Stimulated activated CD4-positive, alpha-beta T cell treated with anti-CD3 and anti-CD28 coated beads, TNF-alpha, amount 100 ng/mL, for 48 hours (primary cell): ENCODE measurements at regions not wholly inside any gene's neighbourhood (a gene's known extent, or its start where the extent isn't known, plus 50 kb on each side); places are given as distances from the start of the nearest gene placed in this dataset.
A peak's percentile ranks its signal among the peaks of the same experiment; 100 is the strongest.

Source experiments
- DNase-seq, 3 donors: peaks; one replicate each; pipeline ENCODE4 v3.0.0-alpha.2; 2020; ENCODE audit warnings: low read depth in 3 of 3

DNA sequence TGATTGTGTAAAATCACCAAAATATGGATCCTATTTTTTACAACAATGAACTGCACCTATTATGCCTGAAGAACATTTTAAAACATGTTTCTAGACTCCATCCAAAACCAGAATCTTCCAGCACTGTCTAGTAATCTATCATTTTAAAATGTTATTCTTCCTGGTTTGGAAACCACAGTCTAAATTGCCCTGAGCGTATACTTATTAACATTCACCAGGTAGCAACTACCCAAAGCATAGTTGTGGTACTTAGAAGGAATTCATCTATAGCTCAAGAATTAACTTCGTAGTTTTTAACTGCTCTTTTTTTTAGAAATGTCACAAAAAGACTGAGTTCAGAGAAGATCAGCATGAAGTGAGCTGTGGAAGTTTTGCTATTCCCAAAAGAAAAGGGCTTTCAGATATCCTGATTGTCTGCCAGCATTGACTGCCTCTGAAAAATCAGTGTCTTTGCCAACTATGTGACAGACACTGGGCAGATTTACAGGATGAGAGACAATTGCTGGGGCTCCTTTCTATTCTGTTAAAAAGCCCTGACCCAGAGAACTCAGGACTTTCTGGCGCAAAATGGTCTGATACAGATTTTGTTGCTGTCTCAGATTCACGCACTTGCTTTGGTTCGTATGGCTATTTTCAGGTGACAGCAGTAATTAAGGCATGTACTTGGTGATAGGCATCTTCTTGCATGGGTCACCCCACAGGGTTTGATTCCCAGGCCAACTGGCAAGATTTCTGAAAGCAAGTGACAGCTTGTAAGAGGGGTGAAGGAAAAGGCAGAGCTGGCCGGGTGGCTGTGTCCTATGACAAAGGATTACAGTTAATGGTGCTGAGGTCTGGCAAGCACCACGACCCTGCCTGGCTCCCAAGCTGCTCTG, 152.5 kb upstream of the RAI14 start:
- DNase-seq = no peak

GRCh38 chr5:34504967-34505366, 151.2 kb upstream of the RAI14 start:
- DNase-seq = no peak

GRCh38 chr5:34505731-34506130, 150.4 kb upstream of the RAI14 start:
- no peak for DNase-seq

DNA sequence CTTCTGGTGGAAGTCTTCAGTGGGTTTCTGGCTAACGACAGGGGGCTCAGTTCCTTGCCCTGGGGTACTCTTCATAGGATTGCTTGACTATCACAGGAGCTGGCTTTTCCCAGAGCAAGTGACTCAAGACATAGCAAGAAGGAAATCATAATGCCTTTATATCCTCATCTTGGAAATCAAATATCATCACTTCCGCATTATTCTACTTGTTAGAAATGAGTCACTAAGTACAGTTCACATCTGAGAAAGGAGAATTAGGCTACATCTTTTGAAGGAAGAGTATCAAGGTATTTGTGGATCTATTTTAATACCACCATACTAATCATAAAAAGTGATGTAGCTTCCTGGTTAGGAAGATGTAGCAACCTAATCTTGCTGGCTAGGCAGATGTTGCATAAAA, 148.2 kb upstream of the RAI14 start:
- DNase-seq = no peak

DNA sequence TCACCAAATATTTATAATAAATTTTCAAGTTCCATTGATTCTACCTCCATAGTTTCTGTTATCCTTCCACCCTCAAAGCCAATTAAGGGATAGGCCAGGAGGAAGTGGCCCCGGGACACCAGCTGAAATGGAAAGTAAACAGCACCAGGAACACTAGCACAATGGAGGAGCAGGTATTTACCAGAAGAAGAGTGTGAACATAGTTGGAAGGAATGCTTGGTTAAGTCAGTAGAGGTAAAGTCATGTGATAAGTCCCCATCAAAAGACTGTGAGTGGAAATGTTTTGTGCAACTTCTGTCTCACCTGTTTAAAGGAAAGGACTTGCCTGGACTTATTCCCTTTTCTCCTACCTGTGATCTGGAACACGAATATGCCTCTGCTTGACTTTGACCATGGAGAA, 146.7 kb upstream of the RAI14 start:
- DNase-seq = no peak

DNA sequence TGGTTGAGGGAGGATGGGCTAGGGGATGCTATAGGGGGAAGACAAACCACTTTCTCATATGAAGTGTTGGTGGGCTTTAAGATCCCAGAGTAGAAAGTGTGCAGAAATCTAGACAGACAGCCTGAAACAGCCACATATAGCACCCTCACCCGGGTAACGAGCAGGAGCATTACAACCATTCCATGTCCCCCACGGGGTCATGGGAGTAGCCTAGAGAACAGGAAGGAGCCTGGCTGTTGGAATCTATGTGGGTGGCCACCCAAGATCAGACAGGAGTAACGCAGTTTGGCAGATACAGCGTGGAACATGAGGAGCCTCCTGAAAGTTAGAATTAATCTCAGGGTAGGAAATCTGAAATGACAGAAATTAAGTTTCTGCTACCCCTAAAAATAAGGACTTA, 146.1 kb upstream of the RAI14 start:
- no peak for DNase-seq

DNA sequence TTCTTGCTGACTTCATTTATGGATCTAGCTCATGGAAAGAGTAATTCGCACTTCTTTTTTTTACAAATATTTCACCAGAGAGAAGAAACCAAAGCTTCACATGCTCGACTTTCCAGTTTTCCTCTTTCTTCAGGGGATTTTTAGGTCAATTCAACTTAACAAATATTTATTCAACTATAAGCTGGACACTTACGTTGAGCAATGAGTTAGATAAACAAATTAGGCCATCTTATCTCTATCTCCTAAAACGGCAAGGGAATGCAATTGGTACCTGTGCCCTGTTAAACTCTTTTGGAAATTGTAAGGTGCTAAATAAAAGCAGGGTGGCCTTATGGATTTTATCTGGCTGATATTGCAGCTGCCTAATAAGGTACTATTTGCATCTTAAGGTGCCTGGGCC, 145.1 kb upstream of the RAI14 start:
- DNase-seq = no peak

DNA sequence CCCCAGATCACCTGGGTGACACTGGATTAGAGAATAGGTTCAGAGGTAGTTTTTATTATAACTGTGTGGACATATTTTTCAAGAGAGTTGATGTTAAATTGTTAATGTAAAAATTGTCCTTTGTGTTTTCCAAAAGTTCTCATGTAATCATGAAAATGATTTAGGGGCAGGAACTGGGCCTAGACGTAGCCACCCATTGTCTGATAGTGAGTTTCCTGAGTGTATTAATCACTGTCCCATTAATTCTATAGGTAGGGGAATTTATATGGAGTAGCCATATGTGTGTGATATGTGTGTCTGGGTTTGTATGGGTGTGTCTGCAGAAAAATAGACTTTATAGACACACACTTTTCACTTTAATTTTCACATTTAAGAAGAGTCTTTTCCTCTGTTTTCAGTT, 144.6 kb upstream of the RAI14 start:
- DNase-seq = no peak

- no peak for DNase-seq
These were observed 144.2 kb upstream of the RAI14 start for GRCh38 chr5:34511915-34512314.

DNA sequence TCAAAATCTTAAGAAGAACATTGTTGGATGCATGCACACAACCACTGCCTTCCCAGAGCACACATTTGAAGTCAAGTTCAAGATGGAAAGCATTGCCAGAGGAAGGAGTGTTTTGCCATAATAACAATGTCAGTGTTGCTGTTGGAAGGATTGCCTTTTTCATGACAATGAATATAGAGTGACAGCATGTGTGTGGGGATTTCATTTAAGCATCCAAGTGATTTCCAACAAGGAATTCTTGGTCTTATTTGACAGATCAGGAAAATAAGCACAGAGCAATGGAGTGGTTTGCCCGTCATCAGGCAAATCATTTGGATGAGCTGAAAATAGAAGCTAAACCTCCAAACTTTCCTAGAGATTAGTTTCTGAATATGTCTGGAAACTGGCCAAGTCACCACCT, 140.0 kb upstream of the RAI14 start:
- no peak for DNase-seq

- DNase-seq = no peak
These were observed 139.4 kb upstream of the RAI14 start for GRCh38 chr5:34516686-34517085.

- DNase-seq = no peak
These were observed 138.9 kb upstream of the RAI14 start for GRCh38 chr5:34517249-34517648.

DNA sequence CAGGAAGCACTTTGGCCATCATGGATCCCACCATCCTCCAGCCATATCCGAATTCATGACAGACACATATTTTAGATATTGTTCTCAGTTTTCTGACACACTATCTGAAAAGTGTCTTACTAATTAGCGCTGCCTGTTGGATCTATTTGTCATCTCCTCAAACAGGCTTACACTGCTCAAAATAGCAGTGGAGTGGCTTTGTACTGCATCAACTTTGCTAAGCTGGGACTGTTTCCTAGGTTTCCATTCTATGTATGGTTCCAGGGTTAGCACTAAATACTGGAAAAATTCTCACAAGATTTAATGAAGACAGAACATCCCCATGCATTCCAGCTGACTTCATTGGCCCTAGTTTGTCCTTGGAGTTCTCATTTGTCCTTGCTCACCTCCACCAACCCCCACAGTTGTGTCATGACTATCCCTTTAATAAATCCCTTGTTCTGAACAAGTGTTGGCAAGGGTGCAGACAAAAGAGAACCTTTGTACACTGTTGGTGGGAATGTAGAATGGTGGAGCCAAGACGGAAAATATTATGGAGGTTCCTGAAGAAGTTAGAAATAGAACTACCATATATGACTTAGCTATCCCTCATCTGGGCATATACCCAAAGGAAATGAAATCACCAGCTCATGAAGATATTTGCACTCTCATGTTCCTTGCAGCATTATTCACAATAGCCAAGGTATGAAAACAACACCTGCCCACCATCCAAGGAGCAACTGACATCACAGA, 136.5 kb upstream of the RAI14 start:
- no peak for DNase-seq

- DNase-seq = no peak
These were observed 134.4 kb upstream of the RAI14 start for GRCh38 chr5:34521628-34522290.

GRCh38 chr5:34522599-34523386, 133.3 kb upstream of the RAI14 start:
- peak in 2 of 3 donors; percentile 22 to 53 for DNase-seq

GRCh38 chr5:34523387-34523726, 132.8 kb upstream of the RAI14 start:
- DNase-seq = no peak

DNA sequence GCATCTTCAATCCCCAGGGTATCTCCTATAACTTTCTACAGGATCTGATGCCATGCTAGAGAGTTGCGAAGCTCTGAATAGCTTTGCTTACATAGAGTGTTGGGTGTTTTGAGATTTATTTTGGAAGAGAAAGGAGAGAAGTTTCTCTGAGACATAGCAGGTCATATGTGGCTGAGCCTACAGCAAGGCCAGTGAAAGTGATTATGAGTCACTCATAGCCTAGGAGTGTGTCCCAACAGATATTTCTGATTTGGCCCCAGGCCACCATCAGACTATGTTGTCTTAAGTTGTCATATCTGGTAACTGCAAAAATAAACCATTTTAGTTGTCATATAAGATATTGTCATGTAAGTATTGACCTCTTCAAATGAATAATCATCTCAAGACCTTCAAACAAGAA, 132.0 kb upstream of the RAI14 start:
- DNase-seq = no peak

DNA sequence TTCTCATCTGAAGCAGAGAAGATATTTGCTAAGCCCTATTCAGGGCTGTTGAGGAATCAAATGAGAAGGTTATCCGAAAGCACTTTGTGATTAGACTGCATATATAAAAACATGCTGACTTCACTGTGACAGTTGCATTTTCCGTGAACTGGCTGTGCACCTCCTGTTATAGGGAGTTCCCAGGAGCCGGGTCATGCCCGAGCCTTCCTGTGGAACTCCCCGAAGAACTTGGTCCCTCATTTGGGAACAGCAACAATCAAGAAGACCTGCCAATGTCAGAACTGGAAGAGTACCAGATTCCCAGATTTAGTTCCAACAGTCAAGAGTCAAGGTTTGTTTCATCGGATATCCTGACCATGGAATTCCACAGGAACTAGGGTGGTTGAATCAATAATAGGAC, 130.4 kb upstream of the RAI14 start:
- DNase-seq = no peak

- no peak for DNase-seq
These were observed 129.3 kb upstream of the RAI14 start for GRCh38 chr5:34526682-34527305.

- DNase-seq = no peak
These were observed 126.4 kb upstream of the RAI14 start for GRCh38 chr5:34529581-34530331.

GRCh38 chr5:34530637-34531036, 125.5 kb upstream of the RAI14 start:
- DNase-seq = no peak
